Sigmoid colon (tissue), 6 donors: ENCODE measurements at regions not wholly inside any gene's neighbourhood (a gene's known extent, or its start where the extent isn't known, plus 50 kb on each side); places are given as distances from the start of the nearest gene placed in this dataset.
"Not testable (repeated sequence)": the region's sequence is repeated elsewhere in the genome, so short reads cannot be mapped to it uniquely, and the experiment has no call there.

Experiments
- DNase-seq: peaks from one replicate; pipeline ENCODE4 v3.0.0-alpha.2; 2019
- H3K27ac ChIP-seq, 4 donors: fragments of 200-600 bp; sonication (generic); one replicate each; pipeline ENCODE4 v1.5.1; 2016 to 2019; ENCODE audit warnings: mild to moderate bottlenecking in 1 of 4
- H3K27me3 ChIP-seq, 3 donors: fragments of 200-600 bp; sonication (generic); one replicate each; pipeline ENCODE4 v1.5.1; 2019; ENCODE audit warnings: mild to moderate bottlenecking in 1 of 3
- H3K36me3 ChIP-seq, 4 donors: fragments of 200-600 bp; sonication (generic); one replicate each; pipeline ENCODE4 v1.5.1; 2016 to 2019
- H3K4me1 ChIP-seq, 4 donors: fragments of 200-600 bp; sonication (generic); one replicate each; pipeline ENCODE4 v1.5.1; 2017 to 2019
- H3K4me3 ChIP-seq, 4 donors: fragments of 200-600 bp; sonication (generic); one replicate each; pipeline ENCODE4 v1.5.1; 2017 to 2019; ENCODE audit warnings: mild to moderate bottlenecking in 2 of 4, moderate library complexity in 1 of 4
- H3K9me3 ChIP-seq, 4 donors: fragments of 200-600 bp in 3 of 4; sonication (generic) in 3 of 4; one replicate each; pipeline versions ENCODE4 v1.5.1 to v1.6.1; 2013 to 2019
- CTCF ChIP-seq, 4 experiments: fragments of 450-650 bp in 3 of 4; fragments of 200-600 bp in 1 of 4; IDR thresholded peaks; one replicate each; pipeline ENCODE4 v1.5.1; 2016 to 2019; ENCODE audit warnings: antibody characterized with exemption in 4 of 4, mild to moderate bottlenecking in 3 of 4, moderate library complexity in 2 of 4
- EP300 ChIP-seq, 4 donors: sonication (generic); formaldehyde crosslinking; IDR thresholded peaks; one replicate each; pipeline ENCODE4 v1.6.1; 2017; ENCODE audit warnings: antibody characterized with exemption in 4 of 4
- POLR2A ChIP-seq, 2 donors: fragments of 450-650 bp; IDR thresholded peaks; one replicate each; pipeline ENCODE4 v1.6.1; 2016; ENCODE audit warnings: antibody characterized with exemption in 2 of 2, mild to moderate bottlenecking in 2 of 2, moderate library complexity in 2 of 2
- POLR2AphosphoS5 ChIP-seq, 4 donors: sonication (generic); formaldehyde crosslinking; IDR thresholded peaks; one replicate each; pipeline ENCODE4 v1.6.1; 2017; ENCODE audit warnings: antibody characterized with exemption in 4 of 4
- WGBS, 2 donors: extraction: QIAGEN DNeasy Blood & Tissue Kit; methylation state at CpG; one replicate each; pipeline ENCODE4 v1.1.7; 2013; 5-methylcytosine and 5-hydroxymethylcytosine counted together
- intact Hi-C: fragments of 100-400 bp; cut with DNase I; formaldehyde crosslinking; loops from one replicate; pipeline ENCODE4 v1.15.1; 2023
- donor health status: healthy with polysubstance abuse.
- donor health status: healthy.

GRCh38 chrX:81957318-81957717 lies 755.4 kb downstream of the SH3BGRL start:
- Histone ChIP-seq H3K4me3 (no peak overlapping the region), H3K36me3 (no peaks in the 10 kb centered on the region), H3K27ac (no peak overlapping the region), H3K4me1 (no peaks in the 10 kb centered on the region), H3K9me3 (no peaks in the 10 kb centered on the region), H3K27me3 (no peaks in the 10 kb centered on the region)
- no peak for DNase-seq
- 71 to 73% methylated on average over 15 of the region's 15 CpGs for WGBS, 2 donors
- no peak for TF ChIP-seq POLR2AphosphoS5 (IDR thresholded peaks at IDR 0.05)
- intact Hi-C loops, result no loop called here

GRCh38 chrX:81957900-81958545 lies 756.1 kb downstream of the SH3BGRL start:
- WGBS, 2 donors, result 15 to 27% methylated on average over 1 of the region's 1 CpG
- no peak overlapping the region for H3K27ac ChIP-seq
- H3K4me1 ChIP-seq, result no peaks in the 10 kb centered on the region
- H3K4me3 ChIP-seq, result no peak overlapping the region
- intact Hi-C loops, result no loop called here
- H3K9me3 ChIP-seq, result no peaks in the 10 kb centered on the region
- H3K27me3 ChIP-seq, result no peaks in the 10 kb centered on the region
- no peak for DNase-seq
- H3K36me3 ChIP-seq, result no peaks in the 10 kb centered on the region
- TF ChIP-seq POLR2A (IDR thresholded peaks at IDR 0.05), result no peak
- no peak for TF ChIP-seq POLR2AphosphoS5 (IDR thresholded peaks at IDR 0.05)
- TF ChIP-seq CTCF (IDR thresholded peaks at IDR 0.05), result peak in 1 of 4 experiments; percentile 14
- TF ChIP-seq EP300 (IDR thresholded peaks at IDR 0.05), result no peak

GRCh38 chrX:81959964-81960363 lies 758.1 kb downstream of the SH3BGRL start:
- H3K36me3 ChIP-seq, result no peaks in the 10 kb centered on the region
- DNase-seq, result no peak
- H3K27me3 ChIP-seq, result no peaks in the 10 kb centered on the region
- H3K4me1 ChIP-seq, result no peaks in the 10 kb centered on the region
- TF ChIP-seq CTCF (IDR thresholded peaks at IDR 0.05) (no peak), POLR2AphosphoS5 (IDR thresholded peaks at IDR 0.05) (no peak), EP300 (IDR thresholded peaks at IDR 0.05) (no peak)
- no peak overlapping the region for H3K4me3 ChIP-seq
- no peak overlapping the region for H3K27ac ChIP-seq
- 34 to 50% methylated on average over 1 of the region's 1 CpG for WGBS, 2 donors
- intact Hi-C loops, result no loop called here
- no peaks in the 10 kb centered on the region for H3K9me3 ChIP-seq

GRCh38 chrX:81974413-81974812 lies 772.5 kb downstream of the SH3BGRL start:
- intact Hi-C loops, DNase-seq, H3K27ac ChIP-seq, H3K36me3 ChIP-seq, H3K9me3 ChIP-seq, H3K4me3 ChIP-seq, H3K4me1 ChIP-seq, H3K27me3 ChIP-seq: not testable (repeated sequence)
- WGBS, 2 donors, result 96 to 98% methylated on average over 1 of the region's 1 CpG

- intact Hi-C loops, result no loop called here
- H3K4me3 ChIP-seq, result no peak overlapping the region
- no peaks in the 10 kb centered on the region for H3K9me3 ChIP-seq
- TF ChIP-seq EP300 (IDR thresholded peaks at IDR 0.05) (no peak), POLR2A (IDR thresholded peaks at IDR 0.05) (no peak), POLR2AphosphoS5 (IDR thresholded peaks at IDR 0.05) (no peak), CTCF (IDR thresholded peaks at IDR 0.05) (no peak)
- no peak overlapping the region for H3K27ac ChIP-seq
- H3K27me3 ChIP-seq, result no peaks in the 10 kb centered on the region
- H3K4me1 ChIP-seq, result no peaks in the 10 kb centered on the region
- no peaks in the 10 kb centered on the region for H3K36me3 ChIP-seq
- 42 to 63% methylated on average over 5 of the region's 5 CpGs for WGBS, 2 donors
- DNase-seq, result no peak
These were observed 778.1 kb downstream of the SH3BGRL start for GRCh38 chrX:81979806-81980515.

GRCh38 chrX:81987217-81987616 lies 785.3 kb downstream of the SH3BGRL start:
- H3K27me3 ChIP-seq, intact Hi-C loops: not testable (repeated sequence)
- WGBS, 2 donors, result 73 to 95% methylated on average over 2 of the region's 2 CpGs

More at GRCh38 chrX:81987217-81987616, 785.3 kb downstream of the SH3BGRL start:
- not testable (repeated sequence) for H3K4me1 ChIP-seq, DNase-seq, H3K27ac ChIP-seq, H3K36me3 ChIP-seq, H3K9me3 ChIP-seq, H3K4me3 ChIP-seq
